NCI-H510A treated with DMSO at 0.1 percent for 48 hours (cell line): ENCODE measurements at regions not wholly inside any gene's neighbourhood (a gene's known extent, or its start where the extent isn't known, plus 50 kb on each side); places are given as distances from the start of the nearest gene placed in this dataset.

Source experiments
- DNase-seq: peaks from one replicate; lab custom pipeline; 2025; lab: John Stamatoyannopoulos, UW

GRCh38 chr3:30553641-30554316 is 52.6 kb upstream of the TGFBR2 start:
- DNase-seq, result no peak

- no peak for DNase-seq
These were observed 52.1 kb upstream of the TGFBR2 start for GRCh38 chr3:30554317-30554690.

- no peak for DNase-seq
These were observed 50.4 kb upstream of the TGFBR2 start for GRCh38 chr3:30555968-30556367.
